Activated CD8-positive, alpha-beta memory T cell treated with anti-CD3 and anti-CD28 coated beads for 24 hours (primary cell): ENCODE measurements at regions not wholly inside any gene's neighbourhood (a gene's known extent, or its start where the extent isn't known, plus 50 kb on each side); places are given as distances from the start of the nearest gene placed in this dataset.

Experiments used
- DNase-seq: peaks from one replicate; pipeline ENCODE4 v3.0.0-alpha.2; 2020

- no peak for DNase-seq
Observed at GRCh38 chr12:92492291-92492690, 210.5 kb upstream of the PLEKHG7 start.

- DNase-seq = no peak
Observed at GRCh38 chr12:92489781-92490180, 213.0 kb upstream of the PLEKHG7 start.

- no peak for DNase-seq
Observed at GRCh38 chr12:92488735-92489134, 214.1 kb upstream of the PLEKHG7 start.

- no peak for DNase-seq
Observed at GRCh38 chr12:92487138-92487485, 215.7 kb upstream of the PLEKHG7 start.

- DNase-seq = no peak
Observed at GRCh38 chr12:92486443-92487137, 216.2 kb upstream of the PLEKHG7 start.

GRCh38 chr12:92485351-92486348, 217.1 kb upstream of the PLEKHG7 start:
- no peak for DNase-seq

GRCh38 chr12:92482599-92482998, 220.2 kb upstream of the PLEKHG7 start:
- no peak for DNase-seq

GRCh38 chr12:92481066-92481465, 221.7 kb upstream of the PLEKHG7 start:
- DNase-seq = no peak

GRCh38 chr12:92478692-92479091, 224.1 kb upstream of the PLEKHG7 start:
- no peak for DNase-seq

- DNase-seq = no peak
Observed at GRCh38 chr12:92476844-92477243, 225.9 kb upstream of the PLEKHG7 start.

GRCh38 chr12:92473564-92473963, 229.2 kb upstream of the PLEKHG7 start:
- DNase-seq = no peak

- DNase-seq = no peak
Observed at GRCh38 chr12:92472201-92472600, 230.6 kb upstream of the PLEKHG7 start.

GRCh38 chr12:92471551-92471950, 231.2 kb upstream of the PLEKHG7 start:
- DNase-seq = no peak

GRCh38 chr12:92470608-92471021, 232.2 kb upstream of the PLEKHG7 start:
- DNase-seq = no peak

- DNase-seq = no peak
Observed at GRCh38 chr12:92469837-92470236, 233.0 kb upstream of the PLEKHG7 start.

- DNase-seq = no peak
Observed at GRCh38 chr12:92468358-92469020, 234.3 kb upstream of the PLEKHG7 start.

- no peak for DNase-seq
Observed at GRCh38 chr12:92467886-92468285, 234.9 kb upstream of the PLEKHG7 start.

- DNase-seq = no peak
Observed at GRCh38 chr12:92466391-92467305, 236.1 kb upstream of the PLEKHG7 start.

GRCh38 chr12:92465786-92466295, 236.9 kb upstream of the PLEKHG7 start:
- no peak for DNase-seq

- DNase-seq = no peak
Observed at GRCh38 chr12:92464911-92465310, 237.9 kb upstream of the PLEKHG7 start.

- no peak for DNase-seq
Observed at GRCh38 chr12:92463171-92463570, 239.6 kb upstream of the PLEKHG7 start.

GRCh38 chr12:92462527-92462926, 240.3 kb upstream of the PLEKHG7 start:
- no peak for DNase-seq
